H1 (cell line): ENCODE measurements at regions not wholly inside any gene's neighbourhood (a gene's known extent, or its start where the extent isn't known, plus 50 kb on each side); places are given as distances from the start of the nearest gene placed in this dataset.
A peak's percentile ranks its signal among the peaks of the same experiment; 100 is the strongest.

Experiments used
- CTCF ChIA-PET: fragments of 300-600 bp; sonication (Branson Sonifier 250); formaldehyde crosslinking; loops from one replicate; lab custom pipeline; 2021; ENCODE audit not compliant: partially characterized antibody; lab: Charles Lee
- POLR2A ChIA-PET: fragments of 300-600 bp; sonication (Branson Sonifier 250); formaldehyde crosslinking; loops from one replicate; lab custom pipeline; 2021; ENCODE audit warnings: inconsistent platforms; ENCODE audit not compliant: partially characterized antibody; lab: Charles Lee
- DNase-seq, 2 experiments: peaks; one replicate each; pipeline versions ENCODE4 v3.0.0 to v3.0.0-alpha.2; 2010 to 2022; ENCODE audit warnings: low spot score in 2 of 2, low read depth in 1 of 2, mixed read lengths in 1 of 2
- FAIRE-seq: peaks from 2 replicates; lab custom pipeline; 2011; peaks lifted over from hg19 to GRCh38; lab: Jason Lieb, UNC
- H2AFZ ChIP-seq: 2 replicates; pipeline ENCODE4 v1.8.1; 2012; ENCODE audit warnings: low read length, inconsistent platforms
- H2AK5ac ChIP-seq: 2 replicates; pipeline ENCODE4 v1.6.1; 2013; ENCODE audit warnings: low read depth, low read length
- H2BK120ac ChIP-seq: replicated peaks from 2 replicates; pipeline ENCODE3; 2013; ENCODE audit warnings: low read depth, low read length, inconsistent platforms
- H2BK12ac ChIP-seq: 2 replicates; pipeline ENCODE4 v1.6.1; 2013; ENCODE audit warnings: low read depth, low read length
- H2BK15ac ChIP-seq: 2 replicates; pipeline ENCODE4 v1.6.1; 2013; ENCODE audit warnings: low read length
- H2BK20ac ChIP-seq: 2 replicates; pipeline ENCODE4 v1.6.1; 2013; ENCODE audit warnings: low read length
- H2BK5ac ChIP-seq: 2 replicates; pipeline ENCODE4 v1.6.1; 2013; ENCODE audit warnings: low read depth, low read length
- H3K14ac ChIP-seq: 2 replicates; pipeline ENCODE4 v1.6.1; 2013; ENCODE audit warnings: inconsistent platforms; ENCODE audit not compliant: insufficient read length
- H3K18ac ChIP-seq: 2 replicates; pipeline ENCODE4 v1.6.1; 2013; ENCODE audit warnings: low read length; ENCODE audit errors: extremely low read depth
- H3K23ac ChIP-seq: 2 replicates; pipeline ENCODE4 v1.6.1; 2013; ENCODE audit warnings: inconsistent platforms; ENCODE audit not compliant: insufficient read length
- H3K23me2 ChIP-seq: 2 replicates; pipeline ENCODE4 v1.6.1; 2013; ENCODE audit warnings: low read depth, low read length
- H3K27ac ChIP-seq: 2 replicates; pipeline ENCODE4 v1.6.1; 2011; ENCODE audit warnings: low read depth, low read length, inconsistent platforms
- H3K27me3 ChIP-seq, 4 experiments: replicated peaks in 1 of 4; 1 replicate in 1 of 4; 2 replicates in 3 of 4; pipeline versions ENCODE4 v1.6.1 to v1.8.1; 2011 to 2013; ENCODE audit warnings: low read length in 3 of 4, mild to moderate bottlenecking in 3 of 4, inconsistent platforms in 2 of 4, mixed read lengths in 2 of 4, moderate library complexity in 1 of 4; ENCODE audit not compliant: control insufficient read depth in 3 of 4, insufficient read depth in 3 of 4; ENCODE audit errors: extremely low read depth in 1 of 4
- H3K36me3 ChIP-seq, 4 experiments: 2 replicates each; pipeline versions ENCODE4 v1.6.1 to v1.8.1; 2011 to 2013; ENCODE audit warnings: mild to moderate bottlenecking in 4 of 4, low read length in 3 of 4, moderate library complexity in 2 of 4, control low read depth in 1 of 4, inconsistent platforms in 1 of 4; ENCODE audit not compliant: insufficient read depth in 4 of 4, control insufficient read depth in 2 of 4
- H3K4ac ChIP-seq: replicated peaks from 2 replicates; pipeline ENCODE3; 2013; ENCODE audit warnings: low read length, low read depth, mixed read lengths, inconsistent platforms; ENCODE audit not compliant: insufficient read length
- H3K4me1 ChIP-seq, 4 experiments: replicated peaks in 1 of 4; 1 replicate in 1 of 4; 2 replicates in 3 of 4; pipeline versions ENCODE4 v1.6.1 to v1.8.1; 2011 to 2013; ENCODE audit warnings: low read length in 3 of 4, inconsistent platforms in 2 of 4, mixed read lengths in 1 of 4; ENCODE audit not compliant: insufficient read depth in 4 of 4, control insufficient read depth in 3 of 4
- H3K4me2 ChIP-seq, 2 experiments: 2 replicates each; pipeline versions ENCODE4 v1.6.1 to v1.8.1; 2011 to 2013; ENCODE audit warnings: low read depth in 2 of 2, low read length in 2 of 2, control low read depth in 1 of 2, inconsistent platforms in 1 of 2, mild to moderate bottlenecking in 1 of 2; ENCODE audit not compliant: insufficient read depth in 1 of 2
- H3K4me3 ChIP-seq, 4 experiments: fragments of 200-600, 300-600 bp in 1 of 4; sonication (generic), shearing (Covaris generic), sonication (Bioruptor Twin) in 1 of 4; 2 replicates each; pipeline versions ENCODE4 v1.5.1 to v1.8.1; 2011 to 2016; ENCODE audit warnings: low read length in 4 of 4, low read depth in 3 of 4, control low read depth in 2 of 4, inconsistent platforms in 2 of 4, mild to moderate bottlenecking in 2 of 4, mixed read lengths in 1 of 4, moderate library complexity in 1 of 4; ENCODE audit not compliant: insufficient read depth in 2 of 4; ENCODE audit errors: extremely low read depth in 1 of 4
- H3K56ac ChIP-seq: replicated peaks from 2 replicates; pipeline ENCODE3; 2013; ENCODE audit warnings: low read depth, mild to moderate bottlenecking, mixed read lengths, low read length, inconsistent platforms; ENCODE audit not compliant: insufficient read length
- H3K79me1 ChIP-seq: 2 replicates; pipeline ENCODE4 v1.6.1; 2013; ENCODE audit warnings: low read depth, low read length, control low read depth
- H3K79me2 ChIP-seq, 2 experiments: 2 replicates each; pipeline versions ENCODE4 v1.6.1 to v1.8.1; 2012 to 2013; ENCODE audit warnings: low read length in 2 of 2, mild to moderate bottlenecking in 2 of 2, inconsistent platforms in 1 of 2; ENCODE audit not compliant: insufficient read depth in 2 of 2, control insufficient read depth in 1 of 2
- H3K9ac ChIP-seq, 4 experiments: replicated peaks in 1 of 4; 1 replicate in 1 of 4; 2 replicates in 3 of 4; pipeline versions ENCODE4 v1.6.1 to v1.8.1; 2011 to 2013; ENCODE audit warnings: low read depth in 3 of 4, low read length in 3 of 4, control low read depth in 2 of 4, mild to moderate bottlenecking in 2 of 4, moderate library complexity in 2 of 4, inconsistent platforms in 1 of 4; ENCODE audit errors: extremely low read depth in 1 of 4
- H3K9me3 ChIP-seq, 2 experiments: 2 replicates each; pipeline versions ENCODE4 v1.6.1 to v1.8.1; 2012 to 2013; ENCODE audit warnings: mild to moderate bottlenecking in 2 of 2, moderate library complexity in 2 of 2, control low read depth in 1 of 2, inconsistent platforms in 1 of 2, low read depth in 1 of 2, low read length in 1 of 2, mixed read lengths in 1 of 2; ENCODE audit not compliant: insufficient read depth in 2 of 2
- H4K20me1 ChIP-seq, 2 experiments: replicated peaks in 1 of 2; 2 replicates each; pipeline versions ENCODE3 to v1.8.1; 2011 to 2013; ENCODE audit warnings: inconsistent platforms in 2 of 2, low read length in 2 of 2, mild to moderate bottlenecking in 1 of 2; ENCODE audit not compliant: insufficient read depth in 2 of 2, control insufficient read depth in 1 of 2
- H4K5ac ChIP-seq: 2 replicates; pipeline ENCODE4 v1.6.1; 2013; ENCODE audit warnings: low read length, low read depth, mixed read lengths, inconsistent platforms; ENCODE audit not compliant: insufficient read length
- H4K8ac ChIP-seq: 2 replicates; pipeline ENCODE4 v1.8.0; 2013; ENCODE audit warnings: mild to moderate bottlenecking, moderate library complexity, low read length, inconsistent platforms; ENCODE audit not compliant: insufficient read depth; ENCODE audit errors: extremely low read depth
- H4K91ac ChIP-seq: replicated peaks from 2 replicates; pipeline ENCODE3; 2013; ENCODE audit warnings: low read length, mixed read lengths, inconsistent platforms; ENCODE audit not compliant: insufficient read length
- CEBPB ChIP-seq: IDR thresholded peaks from 2 replicates; pipeline ENCODE4 v1.6.1; 2012; ENCODE audit warnings: low read depth, low read length
- SP1 ChIP-seq: IDR thresholded peaks from 2 replicates; pipeline ENCODE4 v1.6.1; 2011; ENCODE audit warnings: low read depth, low read length
- TBP ChIP-seq: IDR thresholded peaks from 2 replicates; pipeline ENCODE4 v1.6.1; 2011; ENCODE audit warnings: low read depth, low read length, improper control_type of control experiment
- TCF12 ChIP-seq: IDR thresholded peaks from 2 replicates; pipeline ENCODE4 v1.6.1; 2011; ENCODE audit warnings: low read depth, mild to moderate bottlenecking, low read length
- WGBS, 2 experiments: shearing (Covaris generic) in 1 of 2; methylation state at CpG; one replicate each; pipeline versions ENCODE4 v1.1.6 to v1.1.7; 2013 to 2015; ENCODE audit warnings: low lambda C conversion rate in 2 of 2, mixed read lengths in 2 of 2, inconsistent platforms in 1 of 2, low coverage in 1 of 2, missing lambda C conversion rate in 1 of 2; ENCODE audit not compliant: insufficient replicate concordance in 2 of 2, insufficient coverage in 1 of 2, insufficient read length in 1 of 2; ENCODE audit errors: extremely low coverage in 1 of 2, missing lambda C conversion rate in 1 of 2; 5-methylcytosine and 5-hydroxymethylcytosine counted together

DNA sequence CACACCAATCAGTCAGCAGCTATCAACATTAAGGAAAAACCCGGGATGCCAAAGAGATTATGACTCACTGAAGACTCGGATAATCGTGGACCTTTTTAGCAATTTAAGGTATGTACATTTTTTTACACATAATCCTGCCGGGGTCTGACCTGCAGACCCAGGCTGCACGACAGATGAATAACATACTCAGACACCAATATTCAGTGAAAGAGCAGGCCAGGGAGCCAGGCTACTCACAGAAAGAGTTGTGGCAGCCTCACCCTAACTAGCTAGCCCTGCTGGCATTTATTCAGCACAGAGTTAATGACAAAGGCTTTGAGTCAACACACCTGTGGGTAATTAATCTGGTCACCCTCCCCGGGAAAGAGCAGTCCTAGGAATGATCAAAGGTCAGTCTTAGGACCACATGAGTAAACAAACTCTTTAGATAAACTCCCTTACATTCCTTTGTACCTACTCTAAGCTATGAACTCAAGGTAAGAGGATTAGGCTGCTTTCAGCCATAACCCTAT, 727.5 kb downstream of the TBL1XR1 start:
- CTCF ChIA-PET = no interaction called here

More for the DNA sequence above, 727.5 kb downstream of the TBL1XR1 start:
- H3K4me3 ChIP-seq = no peak overlapping the region
- H4K8ac ChIP-seq = no peak overlapping the region
- FAIRE-seq = no peak
- H2BK20ac ChIP-seq = no peak overlapping the region
- H3K14ac ChIP-seq = no peak overlapping the region
- H2BK15ac ChIP-seq = no peak overlapping the region
- WGBS, 2 experiments = 56% methylated on average over 6 of the region's 6 CpGs; no CpG with 5 or more reads in 1 of the 2 experiments
- H3K36me3 ChIP-seq = no peaks in the 10 kb centered on the region
- no peaks in the 10 kb centered on the region for H3K23me2 ChIP-seq
- DNase-seq = no peak
- TF ChIP-seq TBP (no peak), CEBPB (no peak), SP1 (no peak), TCF12 (peak; percentile 97)
- no peaks in the 10 kb centered on the region for H3K27me3 ChIP-seq
- H2BK5ac ChIP-seq = no peak overlapping the region
- no peak overlapping the region for H4K91ac ChIP-seq
- no peak overlapping the region for H2BK120ac ChIP-seq
- no peak overlapping the region for H3K4ac ChIP-seq
- H3K79me1 ChIP-seq = no peaks in the 10 kb centered on the region
- H3K23ac ChIP-seq = no peak overlapping the region
- H3K27ac ChIP-seq = no peak overlapping the region
- peaks cover 0 to 5% of the 10 kb centered on the region in 2 experiments; a peak in 1 of 4 replicates for H3K9me3 ChIP-seq
- H3K4me2 ChIP-seq = no peak overlapping the region
- H2BK12ac ChIP-seq = no peak overlapping the region
- no peak overlapping the region for H2AFZ ChIP-seq
- POLR2A ChIA-PET = no interaction called here
- H4K5ac ChIP-seq = no peak overlapping the region
- no peak overlapping the region for H2AK5ac ChIP-seq
- no peak overlapping the region for H3K18ac ChIP-seq
- H3K4me1 ChIP-seq = no peaks in the 10 kb centered on the region
- H4K20me1 ChIP-seq = no peaks in the 10 kb centered on the region
- H3K56ac ChIP-seq = no peak overlapping the region
- no peak overlapping the region for H3K9ac ChIP-seq
- H3K79me2 ChIP-seq = no peaks in the 10 kb centered on the region
